ENCODE measurements at regions not wholly inside any gene's neighbourhood (a gene's known extent, or its start where the extent isn't known, plus 50 kb on each side); places are given as distances from the start of the nearest gene placed in this dataset.

- H3K4me1 ChIP-seq (ENCODE audit: control insufficient read depth, insufficient read depth, low read length), result peaks cover 5% of the 10 kb centered on the region
- no peaks in the 10 kb centered on the region for H3K36me3 ChIP-seq (ENCODE audit: control insufficient read depth, insufficient read depth, low read length, severe bottlenecking)
- no peaks in the 10 kb centered on the region for H3K27me3 ChIP-seq (replicated peaks; ENCODE audit: control insufficient read depth, insufficient read depth, low read length)
- no peaks in the 10 kb centered on the region for H3K9me3 ChIP-seq (ENCODE audit: control insufficient read depth, low read length)
- DNase-seq (ENCODE audit: low read depth), result no peak
- no peak overlapping the region for H3K9ac ChIP-seq (ENCODE audit: low read length)
- H3K4me3 ChIP-seq (ENCODE audit: low read length), result no peak overlapping the region
Measured at GRCh38 chr6:139920776-139921100, 546.3 kb upstream of the CITED2 start.

DNA sequence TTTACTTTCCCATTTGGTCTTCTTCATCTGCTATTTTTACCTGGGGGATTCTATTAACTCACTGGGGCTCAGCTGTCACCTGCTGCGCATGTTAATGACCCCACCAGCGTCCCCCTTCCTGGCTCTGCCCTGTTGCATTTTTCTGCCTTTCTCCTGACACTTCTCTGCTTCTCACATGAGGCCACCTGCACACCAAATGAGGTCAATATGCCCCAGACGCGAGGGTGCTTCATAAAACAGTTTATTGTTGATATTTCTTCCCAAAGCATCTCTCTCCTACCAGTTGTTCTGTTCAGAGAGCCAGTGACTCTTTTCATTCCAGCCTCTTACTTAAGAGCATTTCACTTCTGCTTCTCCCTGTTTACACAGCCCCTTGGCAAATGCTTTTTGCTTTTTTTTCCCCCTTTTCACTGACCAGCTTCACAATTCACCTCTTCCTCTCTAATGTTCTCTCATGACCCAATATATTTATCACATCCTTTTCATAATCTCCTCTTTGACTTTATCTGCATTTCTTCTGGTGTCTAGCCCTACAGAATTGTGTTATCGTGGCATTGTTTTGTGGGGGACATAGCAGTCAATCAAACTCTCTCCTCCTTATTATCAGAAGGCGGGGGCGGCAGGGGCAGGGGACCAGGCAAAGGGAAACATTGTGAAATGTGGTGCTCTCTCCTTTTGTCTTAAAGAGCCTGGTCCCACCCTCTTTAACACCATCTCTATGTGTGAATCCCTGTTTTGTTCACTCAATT is 545.8 kb upstream of the CITED2 start:
- no peaks in the 10 kb centered on the region for H3K27me3 ChIP-seq (replicated peaks; ENCODE audit: control insufficient read depth, insufficient read depth, low read length)
- DNase-seq (ENCODE audit: low read depth), result no peak
- no peaks in the 10 kb centered on the region for H3K9me3 ChIP-seq (ENCODE audit: control insufficient read depth, low read length)
- no peak overlapping the region for H3K4me3 ChIP-seq (ENCODE audit: low read length)
- H3K9ac ChIP-seq (ENCODE audit: low read length), result no peak overlapping the region
- H3K36me3 ChIP-seq (ENCODE audit: control insufficient read depth, insufficient read depth, low read length, severe bottlenecking), result no peaks in the 10 kb centered on the region
- no peaks in the 10 kb centered on the region for H3K4me1 ChIP-seq (ENCODE audit: control insufficient read depth, insufficient read depth, low read length)

- no peak for DNase-seq (ENCODE audit: low read depth)
- Histone ChIP-seq H3K9me3 (ENCODE audit: control insufficient read depth, low read length) (no peaks in the 10 kb centered on the region), H3K4me1 (ENCODE audit: control insufficient read depth, insufficient read depth, low read length) (no peaks in the 10 kb centered on the region), H3K36me3 (ENCODE audit: control insufficient read depth, insufficient read depth, low read length, severe bottlenecking) (no peaks in the 10 kb centered on the region), H3K4me3 (ENCODE audit: low read length) (no peak overlapping the region), H3K27me3 (replicated peaks; ENCODE audit: control insufficient read depth, insufficient read depth, low read length) (no peaks in the 10 kb centered on the region), H3K9ac (ENCODE audit: low read length) (no peak overlapping the region)
Measured at GRCh38 chr6:139919107-139920026, 544.9 kb upstream of the CITED2 start.

DNA sequence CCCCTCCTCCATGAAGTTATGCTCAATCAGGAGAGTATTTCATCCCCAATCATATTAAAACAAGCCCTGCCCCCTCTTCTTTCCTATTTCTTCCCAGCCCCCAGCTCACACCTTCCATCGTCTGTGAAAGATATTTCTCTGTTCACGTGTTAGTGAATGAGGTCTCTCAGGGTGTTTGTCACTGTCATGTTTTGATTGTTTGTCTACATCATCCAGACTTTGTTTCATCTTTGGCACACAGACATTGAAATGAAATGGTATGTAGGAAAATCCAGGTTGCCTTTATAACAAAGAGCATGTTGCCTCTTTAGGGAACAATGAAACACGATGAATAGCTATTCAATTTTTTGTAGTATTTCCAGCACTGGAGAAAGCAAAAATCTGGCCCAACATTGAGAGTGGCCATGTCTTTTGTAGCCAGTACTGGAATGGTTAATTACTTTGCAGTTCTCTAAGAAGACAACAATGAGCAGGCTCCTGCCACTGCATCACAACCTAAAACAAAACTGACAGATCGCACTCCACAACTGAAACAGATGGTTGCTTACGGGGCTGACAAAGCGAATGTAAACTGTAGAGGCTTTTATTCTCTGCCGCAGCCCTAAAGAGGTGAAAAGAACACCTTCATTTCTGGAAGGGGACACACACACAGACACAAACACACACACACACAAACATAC is 543.6 kb upstream of the CITED2 start:
- H3K4me3 ChIP-seq (ENCODE audit: low read length), result no peak overlapping the region
- no peaks in the 10 kb centered on the region for H3K27me3 ChIP-seq (replicated peaks; ENCODE audit: control insufficient read depth, insufficient read depth, low read length)
- H3K36me3 ChIP-seq (ENCODE audit: control insufficient read depth, insufficient read depth, low read length, severe bottlenecking), result no peaks in the 10 kb centered on the region
- DNase-seq (ENCODE audit: low read depth), result no peak
- H3K9me3 ChIP-seq (ENCODE audit: control insufficient read depth, low read length), result no peaks in the 10 kb centered on the region
- no peak overlapping the region for H3K9ac ChIP-seq (ENCODE audit: low read length)
- H3K4me1 ChIP-seq (ENCODE audit: control insufficient read depth, insufficient read depth, low read length), result no peaks in the 10 kb centered on the region

GRCh38 chr6:139914910-139915309 is 540.5 kb upstream of the CITED2 start:
- H3K9ac ChIP-seq (ENCODE audit: low read length), result no peak overlapping the region
- no peak for DNase-seq (ENCODE audit: low read depth)
- no peaks in the 10 kb centered on the region for H3K36me3 ChIP-seq (ENCODE audit: control insufficient read depth, insufficient read depth, low read length, severe bottlenecking)
- no peak overlapping the region for H3K4me3 ChIP-seq (ENCODE audit: low read length)
- H3K27me3 ChIP-seq (replicated peaks; ENCODE audit: control insufficient read depth, insufficient read depth, low read length), result no peaks in the 10 kb centered on the region
- no peaks in the 10 kb centered on the region for H3K4me1 ChIP-seq (ENCODE audit: control insufficient read depth, insufficient read depth, low read length)
- H3K9me3 ChIP-seq (ENCODE audit: control insufficient read depth, low read length), result no peaks in the 10 kb centered on the region

- H3K4me1 ChIP-seq (ENCODE audit: control insufficient read depth, insufficient read depth, low read length), result no peaks in the 10 kb centered on the region
- no peaks in the 10 kb centered on the region for H3K9me3 ChIP-seq (ENCODE audit: control insufficient read depth, low read length)
- no peak overlapping the region for H3K9ac ChIP-seq (ENCODE audit: low read length)
- no peaks in the 10 kb centered on the region for H3K27me3 ChIP-seq (replicated peaks; ENCODE audit: control insufficient read depth, insufficient read depth, low read length)
- no peak overlapping the region for H3K4me3 ChIP-seq (ENCODE audit: low read length)
- no peak for DNase-seq (ENCODE audit: low read depth)
- no peaks in the 10 kb centered on the region for H3K36me3 ChIP-seq (ENCODE audit: control insufficient read depth, insufficient read depth, low read length, severe bottlenecking)
Measured at GRCh38 chr6:139912735-139913400, 538.4 kb upstream of the CITED2 start.

- H3K9ac ChIP-seq (ENCODE audit: low read length), result no peak overlapping the region
- peaks cover 12% of the 10 kb centered on the region for H3K4me1 ChIP-seq (ENCODE audit: control insufficient read depth, insufficient read depth, low read length)
- H3K27me3 ChIP-seq (replicated peaks; ENCODE audit: control insufficient read depth, insufficient read depth, low read length), result no peaks in the 10 kb centered on the region
- H3K36me3 ChIP-seq (ENCODE audit: control insufficient read depth, insufficient read depth, low read length, severe bottlenecking), result no peaks in the 10 kb centered on the region
- no peaks in the 10 kb centered on the region for H3K9me3 ChIP-seq (ENCODE audit: control insufficient read depth, low read length)
- H3K4me3 ChIP-seq (ENCODE audit: low read length), result no peak overlapping the region
- DNase-seq (ENCODE audit: low read depth), result no peak
Measured at GRCh38 chr6:139909992-139910391, 535.5 kb upstream of the CITED2 start.

- Histone ChIP-seq H3K4me3 (ENCODE audit: low read length) (no peak overlapping the region), H3K27me3 (replicated peaks; ENCODE audit: control insufficient read depth, insufficient read depth, low read length) (no peaks in the 10 kb centered on the region), H3K9ac (ENCODE audit: low read length) (no peak overlapping the region), H3K4me1 (ENCODE audit: control insufficient read depth, insufficient read depth, low read length) (peaks cover 18% of the 10 kb centered on the region), H3K36me3 (ENCODE audit: control insufficient read depth, insufficient read depth, low read length, severe bottlenecking) (no peaks in the 10 kb centered on the region), H3K9me3 (ENCODE audit: control insufficient read depth, low read length) (no peaks in the 10 kb centered on the region)
- peak; percentile 76 for DNase-seq (ENCODE audit: low read depth)
Measured at GRCh38 chr6:139905404-139906052, 531.1 kb upstream of the CITED2 start.

GRCh38 chr6:139904568-139904967 is 530.1 kb upstream of the CITED2 start:
- Histone ChIP-seq H3K9ac (ENCODE audit: low read length) (no peak overlapping the region), H3K4me1 (ENCODE audit: control insufficient read depth, insufficient read depth, low read length) (peaks cover 18% of the 10 kb centered on the region), H3K36me3 (ENCODE audit: control insufficient read depth, insufficient read depth, low read length, severe bottlenecking) (no peaks in the 10 kb centered on the region), H3K27me3 (replicated peaks; ENCODE audit: control insufficient read depth, insufficient read depth, low read length) (no peaks in the 10 kb centered on the region), H3K9me3 (ENCODE audit: control insufficient read depth, low read length) (no peaks in the 10 kb centered on the region), H3K4me3 (ENCODE audit: low read length) (no peak overlapping the region)
- no peak for DNase-seq (ENCODE audit: low read depth)

DNA sequence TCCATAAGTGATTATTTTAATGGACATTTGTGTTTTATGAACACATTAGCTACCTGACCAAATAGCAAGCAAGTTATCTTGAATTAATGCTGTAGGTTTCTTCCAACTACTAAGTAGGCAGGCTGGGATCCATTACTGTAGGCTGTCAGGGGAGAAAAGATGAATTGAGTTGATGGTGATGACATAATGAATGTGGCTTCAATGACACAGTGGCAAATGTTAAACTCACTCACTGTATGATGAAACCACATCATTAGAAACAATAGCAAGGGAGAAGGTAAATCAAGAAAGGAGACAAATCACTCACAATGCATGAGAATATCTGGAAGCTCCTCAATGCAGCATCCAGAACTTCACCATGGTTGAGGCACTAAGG is 529.7 kb upstream of the CITED2 start:
- Histone ChIP-seq H3K9ac (ENCODE audit: low read length) (no peak overlapping the region), H3K36me3 (ENCODE audit: control insufficient read depth, insufficient read depth, low read length, severe bottlenecking) (no peaks in the 10 kb centered on the region), H3K27me3 (replicated peaks; ENCODE audit: control insufficient read depth, insufficient read depth, low read length) (no peaks in the 10 kb centered on the region), H3K4me1 (ENCODE audit: control insufficient read depth, insufficient read depth, low read length) (peaks cover 18% of the 10 kb centered on the region), H3K9me3 (ENCODE audit: control insufficient read depth, low read length) (no peaks in the 10 kb centered on the region), H3K4me3 (ENCODE audit: low read length) (no peak overlapping the region)
- no peak for DNase-seq (ENCODE audit: low read depth)

Data from adipocyte (in vitro differentiated cells).